Hindlimb muscle (tissue), 1 donor: ENCODE measurements at regions not wholly inside any gene's neighbourhood (a gene's known extent, or its start where the extent isn't known, plus 50 kb on each side); places are given as distances from the start of the nearest gene placed in this dataset.

Experiments
- DNase-seq: peaks from one replicate; pipeline ENCODE4 v3.0.0-alpha.2; 2013

DNA sequence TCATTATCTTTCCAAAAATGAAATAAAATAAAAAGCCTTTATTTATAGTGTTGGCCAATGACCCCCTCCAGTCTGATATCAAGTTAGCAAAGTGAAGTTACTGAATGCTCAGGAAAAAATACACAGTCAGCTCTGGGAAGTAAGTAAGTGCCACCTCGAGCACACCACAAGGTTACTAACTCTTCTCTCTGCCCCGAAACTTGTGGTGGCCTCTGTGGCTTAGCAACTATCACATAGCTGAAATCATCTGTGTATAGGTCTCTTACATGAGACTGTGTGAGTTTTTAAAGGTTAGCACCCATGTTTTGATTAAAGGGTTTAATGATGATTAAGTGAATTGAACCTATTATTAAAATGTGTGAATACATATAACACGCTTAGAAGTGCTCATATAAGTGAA lies 161.4 kb upstream of the KLF4 start:
- DNase-seq = no peak

DNA sequence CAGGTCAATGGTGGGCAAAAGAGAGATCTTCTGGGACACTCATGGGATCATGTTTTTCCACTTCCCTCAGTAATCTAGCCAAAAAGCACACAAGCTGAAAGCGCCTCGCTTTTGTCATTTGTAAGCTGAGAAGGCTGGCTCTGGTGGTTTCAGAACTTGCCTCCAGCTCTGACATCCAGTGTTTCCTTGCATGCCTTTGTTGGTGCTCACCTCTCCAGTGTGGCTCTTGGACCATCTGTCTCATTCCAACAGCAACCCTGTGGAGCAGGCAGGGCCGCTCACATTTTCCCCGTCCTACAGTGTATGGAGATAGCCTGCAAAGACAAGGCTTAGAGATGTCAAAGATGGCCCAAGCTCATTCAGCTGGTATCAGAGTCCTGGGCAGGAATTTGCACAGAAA lies 160.8 kb upstream of the KLF4 start:
- DNase-seq = no peak

DNA sequence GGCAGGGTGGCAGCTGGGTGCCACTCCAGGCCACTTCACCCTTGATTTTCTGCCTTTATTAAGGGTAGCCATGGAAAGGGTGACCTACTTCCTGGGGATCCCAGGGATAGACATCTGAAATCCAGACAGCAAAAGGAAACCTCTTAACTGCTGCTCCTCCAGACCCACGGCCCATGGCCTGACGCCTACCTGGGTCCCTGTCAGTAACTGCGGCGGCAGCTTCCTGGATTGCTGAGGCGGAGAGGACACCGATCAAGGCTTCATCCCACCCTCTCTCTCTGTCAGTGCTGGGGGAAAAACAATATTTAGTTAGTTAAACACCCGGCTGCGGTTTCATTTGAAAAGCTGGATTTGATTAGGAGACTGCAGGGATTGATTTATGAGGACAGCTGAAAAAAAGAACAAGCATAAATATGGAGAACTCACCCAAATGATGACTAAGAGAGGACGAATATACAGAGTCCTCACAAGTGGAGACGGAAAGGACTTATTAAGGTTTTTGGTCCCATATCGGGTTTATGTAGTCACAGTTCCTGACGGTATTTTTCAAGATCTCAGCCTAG lies 158.7 kb upstream of the KLF4 start:
- DNase-seq = no peak

- DNase-seq = no peak
These were observed 158.0 kb upstream of the KLF4 start for GRCh38 chr9:107647611-107648010.

DNA sequence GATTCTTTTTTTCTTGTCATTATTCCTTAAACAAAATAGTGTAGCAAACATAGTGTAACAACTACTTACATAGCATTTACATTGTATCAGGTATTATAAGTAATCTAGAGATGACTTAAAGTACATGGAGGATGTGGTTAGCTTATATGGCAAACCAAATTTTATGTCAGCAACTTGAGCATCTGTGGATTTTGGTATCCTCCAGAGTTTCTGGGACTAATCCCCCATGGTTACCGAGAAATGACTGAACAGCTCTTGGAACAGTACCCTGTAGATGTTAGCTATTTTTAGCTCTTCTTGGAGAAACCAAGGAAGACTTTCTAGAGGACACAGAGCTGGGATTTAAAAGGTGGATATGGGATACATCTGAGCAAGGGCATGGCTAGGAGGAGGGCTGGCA lies 157.6 kb upstream of the KLF4 start:
- no peak for DNase-seq

DNA sequence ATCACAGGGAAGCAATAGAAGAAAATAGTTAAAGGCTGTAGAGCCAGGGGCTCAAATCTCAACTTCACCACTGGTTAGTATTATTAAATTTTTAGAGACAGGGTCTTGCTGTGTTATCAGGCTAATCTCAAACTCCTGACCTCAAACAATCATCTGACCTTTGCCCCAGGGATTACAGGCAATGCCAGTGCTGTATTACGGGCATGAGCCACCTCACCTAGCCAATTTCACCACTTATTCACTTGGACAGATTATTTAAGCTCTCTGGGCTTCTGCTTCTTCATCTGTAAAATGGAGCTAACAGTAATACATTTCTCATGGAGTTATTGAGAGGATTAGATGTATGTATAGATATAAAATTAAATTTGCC lies 155.9 kb upstream of the KLF4 start:
- no peak for DNase-seq

DNA sequence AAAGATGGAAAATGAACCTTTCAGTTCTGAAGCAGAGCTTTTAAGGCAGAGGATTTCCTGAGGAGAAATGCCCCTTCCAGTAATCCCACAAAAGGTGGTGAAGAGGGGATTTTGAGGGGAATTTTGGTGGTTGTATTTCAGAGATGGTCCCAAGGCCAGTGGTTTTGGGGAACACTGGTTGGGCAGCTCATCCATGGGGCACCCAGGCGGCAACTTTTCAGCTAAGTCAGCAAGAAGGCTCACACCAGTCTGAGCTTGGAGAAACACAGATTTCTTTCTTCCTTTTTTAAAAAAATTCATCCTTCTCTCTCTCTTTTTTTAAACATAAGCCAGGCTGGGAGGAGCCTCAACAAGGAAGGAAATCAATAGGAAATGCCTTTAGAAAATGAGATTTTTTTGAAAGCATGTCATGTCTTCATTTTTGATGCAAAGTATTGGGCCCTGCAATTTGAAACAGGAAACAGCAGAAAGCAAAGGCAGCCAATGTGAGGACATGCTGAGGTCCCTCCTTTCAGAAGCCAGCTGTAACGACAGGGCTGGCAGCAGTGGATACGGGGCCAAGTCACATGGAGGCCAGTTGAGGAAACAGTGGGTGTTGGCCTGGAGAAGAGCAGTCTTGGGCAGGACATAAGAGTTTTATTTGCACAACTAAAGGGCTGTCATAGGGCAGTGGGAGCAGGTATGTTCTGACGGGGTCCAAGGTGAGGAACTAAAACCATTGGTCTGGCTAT lies 155.3 kb upstream of the KLF4 start:
- peak; percentile 43 for DNase-seq

- DNase-seq = no peak
These were observed 149.9 kb upstream of the KLF4 start for GRCh38 chr9:107639426-107639825.

- peak; percentile 78 for DNase-seq
These were observed 149.1 kb upstream of the KLF4 start for GRCh38 chr9:107638521-107639310.

- peak; percentile 98 for DNase-seq
These were observed 148.2 kb upstream of the KLF4 start for GRCh38 chr9:107637421-107638420.

GRCh38 chr9:107636571-107637381 lies 147.2 kb upstream of the KLF4 start:
- peak; percentile 40 for DNase-seq

GRCh38 chr9:107635803-107636174 lies 146.2 kb upstream of the KLF4 start:
- no peak for DNase-seq

GRCh38 chr9:107635101-107635802 lies 145.7 kb upstream of the KLF4 start:
- peak; percentile 35 for DNase-seq

DNA sequence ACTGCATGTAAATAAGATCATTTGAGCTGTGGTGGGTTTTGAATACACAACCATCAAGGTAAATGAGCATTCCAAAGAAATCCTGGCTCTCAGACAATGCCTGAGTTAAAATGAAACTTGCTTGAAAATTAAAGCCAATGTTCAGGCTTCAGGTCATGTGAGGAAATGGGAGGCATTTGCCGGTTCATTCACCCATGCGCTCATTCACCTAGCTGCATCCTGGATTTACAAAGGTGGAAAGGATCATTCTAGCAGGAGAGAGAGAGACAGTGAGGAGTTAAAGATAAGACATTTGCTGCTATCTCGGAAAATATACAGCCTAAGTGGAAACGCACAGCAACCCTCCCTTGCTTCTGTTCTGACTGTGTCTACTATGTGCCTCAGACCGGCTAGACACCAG lies 143.8 kb upstream of the KLF4 start:
- DNase-seq = no peak

- no peak for DNase-seq
These were observed 143.1 kb upstream of the KLF4 start for GRCh38 chr9:107632661-107633060.

DNA sequence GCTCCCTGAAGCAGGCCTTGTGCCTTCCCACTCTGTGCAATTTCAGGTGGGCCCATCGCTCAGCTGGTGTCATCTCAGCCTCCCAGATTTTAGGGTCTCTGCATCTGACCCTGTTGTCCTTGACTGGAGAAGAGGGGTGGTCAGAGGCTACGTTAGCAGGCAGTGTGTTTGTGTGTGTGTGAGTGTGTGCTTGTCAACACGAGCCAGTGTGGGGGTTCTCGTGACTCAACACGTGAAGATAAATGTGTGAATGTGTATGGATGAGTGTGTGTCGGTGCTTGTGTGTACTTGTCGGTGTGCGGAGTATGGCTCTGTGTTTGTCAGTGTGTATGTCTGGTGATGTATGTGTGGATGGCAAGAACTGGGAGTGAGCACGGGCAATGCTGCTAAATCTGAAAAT lies 142.6 kb upstream of the KLF4 start:
- DNase-seq = no peak

GRCh38 chr9:107631788-107632187 lies 142.2 kb upstream of the KLF4 start:
- peak; percentile 92 for DNase-seq

- no peak for DNase-seq
These were observed 140.6 kb upstream of the KLF4 start for GRCh38 chr9:107630156-107630555.

DNA sequence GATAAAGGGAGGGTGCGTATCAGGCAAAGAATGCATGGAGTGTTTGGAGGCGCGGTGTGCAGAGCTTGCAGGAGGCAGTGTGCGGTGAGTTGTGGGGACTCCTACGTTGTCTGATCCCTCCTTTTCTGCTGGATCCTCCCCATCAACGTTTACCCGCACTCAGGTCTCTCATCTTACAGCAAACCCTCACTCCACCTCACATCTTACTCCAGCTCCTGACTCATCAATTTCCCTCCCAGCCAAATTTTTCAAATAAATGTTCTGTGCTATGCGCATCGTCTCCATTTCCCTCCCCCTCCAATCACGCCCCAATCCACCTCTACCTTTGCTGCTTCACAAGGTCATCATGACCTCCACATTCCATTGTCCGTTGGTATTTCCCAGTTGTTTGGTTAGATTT lies 138.9 kb upstream of the KLF4 start:
- DNase-seq = no peak

- DNase-seq = no peak
These were observed 138.2 kb upstream of the KLF4 start for GRCh38 chr9:107627781-107628180.

GRCh38 chr9:107626118-107626517 lies 136.5 kb upstream of the KLF4 start:
- DNase-seq = no peak
